Body of pancreas (tissue), 4 donors: ENCODE measurements at regions not wholly inside any gene's neighbourhood (a gene's known extent, or its start where the extent isn't known, plus 50 kb on each side); places are given as distances from the start of the nearest gene placed in this dataset.
A peak's percentile ranks its signal among the peaks of the same experiment; 100 is the strongest.

Source experiments
- CTCF ChIP-seq, 7 experiments: fragments of 450-650 bp in 4 of 7; fragments of 200-600 bp in 3 of 7; sonication (generic) in 3 of 7; IDR thresholded peaks; one replicate each; pipeline ENCODE4 v1.5.1; 2016 to 2019; ENCODE audit warnings: antibody characterized with exemption in 7 of 7
- POLR2A ChIP-seq, 3 donors: fragments of 450-650 bp; IDR thresholded peaks; one replicate each; pipeline ENCODE4 v1.6.1; 2016; ENCODE audit warnings: antibody characterized with exemption in 3 of 3, mild to moderate bottlenecking in 2 of 3

GRCh38 chr11:64448599-64449380, 89.8 kb downstream of the RPS6KA4 start:
- TF ChIP-seq POLR2A (IDR thresholded peaks at IDR 0.05): peak in 2 of 3 donors; percentile 2 to 23
- peak; percentile 88 to 92 (median 92) for TF ChIP-seq CTCF (IDR thresholded peaks at IDR 0.05)
